Uterus (tissue), 2 donors: ENCODE measurements at regions not wholly inside any gene's neighbourhood (a gene's known extent, or its start where the extent isn't known, plus 50 kb on each side); places are given as distances from the start of the nearest gene placed in this dataset.

ENCODE experiments used
- POLR2A ChIP-seq, 2 donors: fragments of 450-650 bp; IDR thresholded peaks; one replicate each; pipeline ENCODE4 v1.6.1; 2016; ENCODE audit warnings: antibody characterized with exemption in 2 of 2, mild to moderate bottlenecking in 1 of 2, moderate library complexity in 1 of 2
- TF ChIP-seq, protein P1 (sequence below), 4 experiments: fragments of 200-600 bp in 2 of 4; fragments of 450-650 bp in 2 of 4; sonication (generic) in 2 of 4; IDR thresholded peaks; one replicate each; pipeline ENCODE4 v1.5.1; 2016 to 2019; ENCODE audit warnings: antibody characterized with exemption in 4 of 4, mild to moderate bottlenecking in 2 of 4, moderate library complexity in 1 of 4

DNA sequence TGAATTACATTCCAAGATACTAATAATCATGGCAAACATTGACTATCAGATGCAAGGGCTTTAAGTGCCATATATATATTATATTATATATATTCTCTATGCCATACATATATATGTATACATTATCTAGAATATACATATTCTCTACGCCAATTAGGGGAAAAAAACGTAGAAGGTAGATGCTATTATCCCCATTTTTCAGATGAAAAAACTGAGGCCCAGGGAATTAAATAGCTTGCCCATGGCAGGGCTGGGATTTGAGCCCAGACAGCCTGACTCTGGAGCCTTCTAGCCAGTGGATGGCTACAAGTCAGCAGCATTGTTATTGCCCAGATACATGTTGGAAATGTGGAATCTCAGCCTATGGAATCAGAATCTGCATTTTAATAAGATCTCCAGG lies 116.0 kb upstream of the BTG1 start:
- TF ChIP-seq, protein P1, sequence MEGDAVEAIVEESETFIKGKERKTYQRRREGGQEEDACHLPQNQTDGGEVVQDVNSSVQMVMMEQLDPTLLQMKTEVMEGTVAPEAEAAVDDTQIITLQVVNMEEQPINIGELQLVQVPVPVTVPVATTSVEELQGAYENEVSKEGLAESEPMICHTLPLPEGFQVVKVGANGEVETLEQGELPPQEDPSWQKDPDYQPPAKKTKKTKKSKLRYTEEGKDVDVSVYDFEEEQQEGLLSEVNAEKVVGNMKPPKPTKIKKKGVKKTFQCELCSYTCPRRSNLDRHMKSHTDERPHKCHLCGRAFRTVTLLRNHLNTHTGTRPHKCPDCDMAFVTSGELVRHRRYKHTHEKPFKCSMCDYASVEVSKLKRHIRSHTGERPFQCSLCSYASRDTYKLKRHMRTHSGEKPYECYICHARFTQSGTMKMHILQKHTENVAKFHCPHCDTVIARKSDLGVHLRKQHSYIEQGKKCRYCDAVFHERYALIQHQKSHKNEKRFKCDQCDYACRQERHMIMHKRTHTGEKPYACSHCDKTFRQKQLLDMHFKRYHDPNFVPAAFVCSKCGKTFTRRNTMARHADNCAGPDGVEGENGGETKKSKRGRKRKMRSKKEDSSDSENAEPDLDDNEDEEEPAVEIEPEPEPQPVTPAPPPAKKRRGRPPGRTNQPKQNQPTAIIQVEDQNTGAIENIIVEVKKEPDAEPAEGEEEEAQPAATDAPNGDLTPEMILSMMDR (IDR thresholded peaks at IDR 0.05): no peak
- TF ChIP-seq POLR2A (IDR thresholded peaks at IDR 0.05): no peak
